ENCODE measurements at regions not wholly inside any gene's neighbourhood (a gene's known extent, or its start where the extent isn't known, plus 50 kb on each side); places are given as distances from the start of the nearest gene placed in this dataset.

GRCh38 chr18:60266558-60266957, 106.0 kb downstream of the MC4R start:
- no peak for TF ChIP-seq EP300 (IDR thresholded peaks at IDR 0.05)
- TF ChIP-seq CTCF (IDR thresholded peaks at IDR 0.05): no peak
- TF ChIP-seq POLR2A (IDR thresholded peaks at IDR 0.05): no peak

Data from tibial nerve (tissue), 4 donors.